Effector memory CD4-positive, alpha-beta T cell (primary cell): ENCODE measurements at regions not wholly inside any gene's neighbourhood (a gene's known extent, or its start where the extent isn't known, plus 50 kb on each side); places are given as distances from the start of the nearest gene placed in this dataset.

ENCODE experiments used
- DNase-seq, 3 donors: peaks; one replicate each; pipeline ENCODE4 v3.0.0-alpha.2; 2020
- H3K27ac ChIP-seq: 2 replicates; pipeline ENCODE4 v1.7.0; 2013; ENCODE audit warnings: mild to moderate bottlenecking, low read length, moderate library complexity; ENCODE audit not compliant: insufficient read depth, poor library complexity, severe bottlenecking
- H3K27me3 ChIP-seq: replicated peaks from 2 replicates; pipeline ENCODE4 v1.7.0; 2013; ENCODE audit warnings: mild to moderate bottlenecking, low read length; ENCODE audit not compliant: insufficient read depth, control insufficient read depth, poor library complexity, severe bottlenecking
- H3K36me3 ChIP-seq: 2 replicates; pipeline ENCODE4 v1.7.0; 2013; ENCODE audit warnings: mild to moderate bottlenecking, low read length, moderate library complexity; ENCODE audit not compliant: control insufficient read depth, insufficient read depth
- H3K4me1 ChIP-seq: 2 replicates; pipeline ENCODE4 v1.7.0; 2013; ENCODE audit warnings: low read length, mild to moderate bottlenecking; ENCODE audit not compliant: control insufficient read depth, insufficient read depth, poor library complexity, severe bottlenecking
- H3K4me3 ChIP-seq: 2 replicates; pipeline ENCODE4 v1.7.0; 2013; ENCODE audit warnings: low read length, low read depth, mild to moderate bottlenecking; ENCODE audit not compliant: insufficient read depth, poor library complexity, severe bottlenecking
- H3K9me3 ChIP-seq: 2 replicates; pipeline ENCODE4 v1.7.0; 2013; ENCODE audit warnings: mild to moderate bottlenecking, low read length, moderate library complexity; ENCODE audit not compliant: control insufficient read depth

- Histone ChIP-seq H3K9me3 (no peaks in the 10 kb centered on the region), H3K27me3 (no peaks in the 10 kb centered on the region), H3K27ac (no peak overlapping the region), H3K36me3 (no peaks in the 10 kb centered on the region), H3K4me3 (no peak overlapping the region), H3K4me1 (no peaks in the 10 kb centered on the region)
- no peak for DNase-seq
These were observed 101.9 kb upstream of the KCNH8 start for GRCh38 chr3:19046440-19046839.

GRCh38 chr3:19030522-19030839, 117.8 kb upstream of the KCNH8 start:
- Histone ChIP-seq H3K4me1 (no peaks in the 10 kb centered on the region), H3K27ac (no peak overlapping the region), H3K36me3 (no peaks in the 10 kb centered on the region), H3K4me3 (no peak overlapping the region), H3K27me3 (no peaks in the 10 kb centered on the region), H3K9me3 (no peaks in the 10 kb centered on the region)
- no peak for DNase-seq

GRCh38 chr3:19029837-19030521, 118.3 kb upstream of the KCNH8 start:
- Histone ChIP-seq H3K27me3 (no peaks in the 10 kb centered on the region), H3K36me3 (no peaks in the 10 kb centered on the region), H3K4me3 (no peak overlapping the region), H3K9me3 (no peaks in the 10 kb centered on the region), H3K4me1 (no peaks in the 10 kb centered on the region), H3K27ac (no peak overlapping the region)
- DNase-seq = no peak

GRCh38 chr3:19025441-19025840, 122.9 kb upstream of the KCNH8 start:
- Histone ChIP-seq H3K27ac (no peak overlapping the region), H3K36me3 (no peaks in the 10 kb centered on the region), H3K4me3 (no peak overlapping the region), H3K27me3 (no peaks in the 10 kb centered on the region), H3K9me3 (no peaks in the 10 kb centered on the region), H3K4me1 (no peaks in the 10 kb centered on the region)
- no peak for DNase-seq

GRCh38 chr3:19022546-19022945, 125.8 kb upstream of the KCNH8 start:
- no peaks in the 10 kb centered on the region for H3K9me3 ChIP-seq
- H3K4me1 ChIP-seq = no peaks in the 10 kb centered on the region
- no peak for DNase-seq
- no peaks in the 10 kb centered on the region for H3K27me3 ChIP-seq
- no peaks in the 10 kb centered on the region for H3K36me3 ChIP-seq
- no peak overlapping the region for H3K27ac ChIP-seq
- H3K4me3 ChIP-seq = no peak overlapping the region

GRCh38 chr3:19016851-19017250, 131.5 kb upstream of the KCNH8 start:
- DNase-seq = no peak
- Histone ChIP-seq H3K27me3 (no peaks in the 10 kb centered on the region), H3K36me3 (no peaks in the 10 kb centered on the region), H3K4me3 (no peak overlapping the region), H3K27ac (no peak overlapping the region), H3K9me3 (no peaks in the 10 kb centered on the region), H3K4me1 (no peaks in the 10 kb centered on the region)

- no peak for DNase-seq
- no peak overlapping the region for H3K27ac ChIP-seq
- H3K4me1 ChIP-seq = no peaks in the 10 kb centered on the region
- no peak overlapping the region for H3K4me3 ChIP-seq
- H3K9me3 ChIP-seq = no peaks in the 10 kb centered on the region
- no peaks in the 10 kb centered on the region for H3K36me3 ChIP-seq
- no peaks in the 10 kb centered on the region for H3K27me3 ChIP-seq
These were observed 134.4 kb upstream of the KCNH8 start for GRCh38 chr3:19013879-19014278.

GRCh38 chr3:19012846-19013245, 135.5 kb upstream of the KCNH8 start:
- H3K4me1 ChIP-seq = no peaks in the 10 kb centered on the region
- H3K27ac ChIP-seq = no peak overlapping the region
- no peak for DNase-seq
- H3K4me3 ChIP-seq = no peak overlapping the region
- H3K27me3 ChIP-seq = no peaks in the 10 kb centered on the region
- H3K9me3 ChIP-seq = no peaks in the 10 kb centered on the region
- no peaks in the 10 kb centered on the region for H3K36me3 ChIP-seq

GRCh38 chr3:19002606-19003005, 145.7 kb upstream of the KCNH8 start:
- no peaks in the 10 kb centered on the region for H3K27me3 ChIP-seq
- no peaks in the 10 kb centered on the region for H3K9me3 ChIP-seq
- no peak for DNase-seq
- no peaks in the 10 kb centered on the region for H3K36me3 ChIP-seq
- H3K4me3 ChIP-seq = no peak overlapping the region
- H3K4me1 ChIP-seq = no peaks in the 10 kb centered on the region
- H3K27ac ChIP-seq = no peak overlapping the region

GRCh38 chr3:18998069-18998468, 150.2 kb upstream of the KCNH8 start:
- Histone ChIP-seq H3K4me3 (no peak overlapping the region), H3K9me3 (no peaks in the 10 kb centered on the region), H3K27me3 (no peaks in the 10 kb centered on the region), H3K27ac (no peak overlapping the region), H3K36me3 (no peaks in the 10 kb centered on the region), H3K4me1 (no peaks in the 10 kb centered on the region)
- no peak for DNase-seq
